ENCODE measurements at regions not wholly inside any gene's neighbourhood (a gene's known extent, or its start where the extent isn't known, plus 50 kb on each side); places are given as distances from the start of the nearest gene placed in this dataset.
"Not testable (repeated sequence)": the region's sequence is repeated elsewhere in the genome, so short reads cannot be mapped to it uniquely, and the experiment has no call there.

DNA sequence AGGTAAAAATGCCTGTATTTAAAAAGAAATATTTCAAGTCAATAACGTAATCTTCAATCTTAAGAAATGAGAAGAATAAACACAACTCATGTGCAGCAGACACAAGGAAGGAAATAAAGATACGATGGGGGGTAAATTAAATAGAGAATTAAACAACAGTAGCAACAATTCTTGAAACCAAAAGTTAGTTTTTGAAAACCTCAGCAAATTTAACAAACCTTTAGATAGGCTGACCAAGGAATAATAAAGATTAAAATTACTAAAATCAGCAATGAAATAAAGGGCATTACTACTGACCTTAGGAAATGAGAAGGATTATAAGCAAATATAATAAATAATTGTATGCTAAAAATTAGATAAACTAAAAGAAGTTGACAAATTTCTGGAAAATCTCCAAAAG, 178.9 kb downstream of the RTP5 start:
- no peak for DNase-seq (ENCODE audit: low read depth)

DNA sequence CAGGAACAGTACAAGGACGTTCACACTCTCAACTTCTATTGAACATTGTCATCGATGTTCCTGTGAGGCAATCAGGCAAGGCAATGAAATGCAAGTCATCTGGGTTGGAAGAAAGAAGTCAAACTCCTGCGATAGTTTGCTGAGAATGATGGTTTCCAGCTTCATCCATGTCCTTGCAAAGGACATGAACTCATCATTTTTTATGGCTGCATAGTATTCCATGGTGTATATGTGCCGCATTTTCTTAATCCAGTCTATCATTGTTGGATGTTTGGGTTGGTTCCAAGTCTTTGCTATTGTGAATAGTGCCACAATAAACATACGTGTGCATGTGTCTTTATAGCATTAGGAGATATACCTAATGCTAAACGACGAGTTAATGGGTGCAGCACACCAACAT, 180.0 kb downstream of the RTP5 start:
- DNase-seq (ENCODE audit: low read depth), result not testable (repeated sequence)

DNA sequence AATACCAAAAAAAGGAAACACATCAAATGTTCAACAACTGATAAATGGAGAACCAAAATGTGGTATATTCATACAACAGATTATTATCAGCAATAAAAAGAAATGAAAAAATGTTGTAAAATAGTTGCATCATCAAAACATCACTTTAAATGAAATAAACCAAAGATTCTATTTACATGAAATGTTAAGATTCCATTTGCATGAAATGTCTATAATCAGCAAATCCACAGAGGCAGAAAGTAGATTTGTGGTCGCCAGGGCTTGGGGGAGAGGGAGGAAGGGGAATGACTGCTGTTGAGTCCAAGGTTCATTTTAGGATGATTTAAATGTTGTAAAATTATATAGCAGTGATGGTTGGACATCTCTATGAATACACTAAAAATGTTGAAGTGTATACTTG, 181.9 kb downstream of the RTP5 start:
- no peak for DNase-seq (ENCODE audit: low read depth)

DNA sequence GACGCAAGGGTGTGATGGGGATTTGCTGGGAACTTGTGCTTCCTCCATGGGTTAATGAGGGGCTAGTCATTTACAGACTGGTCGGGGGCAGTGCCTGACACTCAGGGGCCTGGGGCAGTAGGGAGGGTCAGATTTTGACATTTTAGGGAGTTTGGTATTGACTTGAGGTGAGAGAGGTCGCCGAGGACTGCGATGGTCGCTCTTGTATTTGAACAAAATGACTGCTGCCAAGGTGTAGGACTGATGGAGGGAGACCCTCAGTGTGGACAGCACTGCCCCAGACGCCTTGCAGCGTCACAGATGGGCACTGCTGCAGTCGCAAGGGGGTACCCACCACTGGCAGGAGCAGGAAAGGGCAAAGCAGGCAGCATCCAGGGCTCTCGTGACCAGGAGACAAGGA, 182.9 kb downstream of the RTP5 start:
- DNase-seq (ENCODE audit: low read depth), result no peak

DNA sequence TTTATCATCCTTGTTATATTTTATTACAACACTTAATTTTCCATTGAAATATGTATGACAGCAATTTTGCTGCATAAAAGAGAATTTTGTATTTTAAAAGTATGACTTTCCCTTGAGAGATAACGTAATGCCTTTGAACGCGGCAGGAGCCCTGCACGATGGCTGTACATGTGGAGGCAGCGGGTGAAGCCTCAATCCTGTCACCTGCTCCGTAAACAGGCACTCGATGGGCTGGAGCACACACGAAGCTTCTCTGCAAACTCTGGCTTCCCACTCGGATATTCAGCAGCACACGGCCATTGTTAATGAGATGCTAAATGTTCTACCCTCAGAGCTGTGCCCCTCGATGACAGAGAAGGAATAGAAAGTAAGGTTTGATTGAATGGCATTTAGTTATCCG, 184.4 kb downstream of the RTP5 start:
- DNase-seq (ENCODE audit: low read depth), result no peak

DNA sequence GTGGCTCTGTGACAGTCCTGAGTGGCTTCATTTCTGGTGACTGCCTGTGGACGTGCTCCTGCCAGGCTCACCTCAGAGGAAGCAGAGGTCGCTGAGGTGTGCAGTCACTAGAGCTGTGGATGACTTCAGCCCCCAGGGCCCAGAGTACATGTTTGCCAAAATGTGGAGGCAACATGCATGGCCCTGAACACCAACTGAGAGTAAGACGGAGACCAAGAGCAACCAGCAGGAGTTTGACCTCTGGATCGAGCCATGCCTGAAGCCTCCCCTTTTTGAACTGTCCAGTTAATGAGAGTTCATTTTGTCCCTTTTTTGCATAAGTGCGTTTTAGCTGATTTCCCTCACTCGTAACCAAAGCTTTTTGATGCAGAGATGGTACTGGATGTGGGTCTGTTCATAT, 184.9 kb downstream of the RTP5 start:
- DNase-seq (ENCODE audit: low read depth), result no peak

DNA sequence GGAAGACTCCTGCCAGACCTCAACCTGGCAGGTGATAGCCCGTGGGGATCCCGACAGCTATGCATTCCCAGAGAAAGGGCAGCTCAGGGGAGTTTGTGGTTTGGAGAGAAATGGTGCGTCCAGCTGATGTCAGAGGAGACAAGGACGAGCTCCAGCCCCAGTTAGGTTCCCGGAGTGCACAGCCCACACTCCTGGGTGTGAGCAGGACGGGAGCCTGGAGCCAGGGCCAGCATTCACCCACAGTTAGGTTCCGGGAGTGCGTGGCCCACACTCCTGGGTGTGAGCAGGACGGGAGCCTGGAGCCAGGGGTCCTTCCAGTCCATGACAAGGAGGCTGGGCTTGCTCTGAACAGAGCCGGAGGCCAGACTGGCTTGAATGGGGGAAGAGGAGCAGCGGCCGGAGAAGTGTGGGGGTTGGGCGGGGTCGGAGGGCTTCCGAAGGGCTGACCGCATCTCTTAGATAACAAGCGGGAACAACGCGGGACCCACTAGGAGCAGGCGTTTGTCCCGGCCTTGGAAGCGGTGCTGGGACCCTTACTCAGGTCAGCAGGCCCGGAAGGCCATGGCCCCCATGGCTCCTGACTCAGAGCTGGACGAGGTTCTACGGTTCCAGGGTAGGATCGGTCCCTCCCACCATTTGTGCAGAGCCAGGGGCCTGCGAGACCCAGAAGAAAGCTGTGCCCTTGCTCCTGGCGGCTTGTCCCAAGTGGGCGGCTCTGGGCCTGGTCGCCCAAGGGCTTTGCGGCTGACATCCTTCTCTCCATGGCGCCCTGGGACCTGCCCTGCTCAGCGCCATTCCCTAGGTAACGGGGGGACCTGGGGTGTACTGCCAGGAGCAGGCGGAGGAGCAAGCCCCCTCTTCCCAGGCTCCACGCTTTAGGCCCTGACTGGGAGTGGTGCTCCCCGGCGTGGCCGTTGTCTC, 185.6 kb downstream of the RTP5 start:
- no peak for DNase-seq (ENCODE audit: low read depth)

DNA sequence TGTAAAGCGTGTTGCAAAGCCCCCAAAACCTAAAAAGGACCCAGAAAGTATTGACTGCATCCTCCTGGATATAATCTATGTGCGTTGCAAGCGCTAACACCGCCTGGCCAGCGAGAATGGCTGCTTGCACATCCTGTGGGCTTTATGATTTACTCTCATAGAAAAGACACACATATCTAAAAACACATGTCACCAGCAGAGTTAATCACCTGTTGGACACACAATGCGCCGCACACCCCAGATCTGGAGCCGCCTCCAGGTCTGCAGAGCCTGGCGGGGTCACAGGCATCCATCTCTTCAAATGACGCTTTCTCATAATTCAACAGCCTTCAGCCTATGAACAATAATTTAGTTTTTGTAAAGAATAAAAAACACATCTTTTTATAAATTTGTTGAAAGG, 186.5 kb downstream of the RTP5 start:
- DNase-seq (ENCODE audit: low read depth), result no peak

DNA sequence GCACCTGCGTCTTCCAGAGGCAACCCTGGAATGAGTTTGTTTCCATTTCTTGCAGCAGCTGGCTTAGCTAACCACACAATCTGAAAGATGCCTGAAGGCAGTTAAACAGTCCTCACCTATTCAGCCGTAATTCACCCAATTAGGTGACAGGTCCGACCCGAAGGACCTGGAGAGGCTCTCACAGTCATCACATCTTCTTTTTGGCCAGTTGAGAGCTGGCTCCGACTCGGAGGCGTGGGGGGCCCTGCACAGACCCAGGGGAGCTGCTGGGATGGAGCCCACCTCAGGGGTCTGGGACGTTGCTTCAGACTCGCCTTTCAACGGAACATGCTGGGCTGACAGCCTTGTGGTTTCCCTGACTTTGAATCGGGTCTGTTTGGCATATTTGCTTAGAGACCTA, 187.3 kb downstream of the RTP5 start:
- DNase-seq (ENCODE audit: low read depth), result no peak

DNA sequence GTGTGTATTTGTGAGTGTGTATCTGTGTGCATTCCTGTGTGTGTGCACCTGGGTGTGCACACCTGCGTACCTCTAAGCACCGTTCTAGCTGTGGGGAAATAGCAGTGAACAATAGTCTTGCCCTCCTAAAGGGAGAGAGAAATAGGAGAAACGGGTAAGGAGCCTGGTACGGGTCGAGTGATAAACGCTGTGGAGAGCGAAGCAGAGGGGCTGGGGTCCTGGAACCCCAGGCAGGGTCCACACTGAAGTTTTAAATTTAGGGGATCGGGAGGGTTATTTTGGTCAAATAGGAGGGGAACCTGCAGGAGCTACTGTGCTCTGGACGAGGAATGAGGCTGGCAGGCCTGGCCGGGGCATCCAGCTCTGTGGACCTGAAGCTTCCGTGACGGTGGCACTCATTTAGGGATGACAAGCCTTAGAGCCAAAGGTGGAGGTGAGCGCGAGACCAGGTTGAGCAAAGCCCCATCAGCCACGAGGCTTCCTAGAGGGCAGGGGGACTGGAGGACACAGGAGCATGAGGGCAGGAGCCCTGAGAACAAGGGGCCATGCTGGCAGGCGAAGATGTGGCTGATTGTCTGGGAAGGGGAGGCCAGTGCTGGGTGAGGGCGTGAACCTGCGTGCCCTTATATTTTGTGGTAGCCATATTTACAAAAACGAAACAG, 188.0 kb downstream of the RTP5 start:
- DNase-seq (ENCODE audit: low read depth), result no peak

DNA sequence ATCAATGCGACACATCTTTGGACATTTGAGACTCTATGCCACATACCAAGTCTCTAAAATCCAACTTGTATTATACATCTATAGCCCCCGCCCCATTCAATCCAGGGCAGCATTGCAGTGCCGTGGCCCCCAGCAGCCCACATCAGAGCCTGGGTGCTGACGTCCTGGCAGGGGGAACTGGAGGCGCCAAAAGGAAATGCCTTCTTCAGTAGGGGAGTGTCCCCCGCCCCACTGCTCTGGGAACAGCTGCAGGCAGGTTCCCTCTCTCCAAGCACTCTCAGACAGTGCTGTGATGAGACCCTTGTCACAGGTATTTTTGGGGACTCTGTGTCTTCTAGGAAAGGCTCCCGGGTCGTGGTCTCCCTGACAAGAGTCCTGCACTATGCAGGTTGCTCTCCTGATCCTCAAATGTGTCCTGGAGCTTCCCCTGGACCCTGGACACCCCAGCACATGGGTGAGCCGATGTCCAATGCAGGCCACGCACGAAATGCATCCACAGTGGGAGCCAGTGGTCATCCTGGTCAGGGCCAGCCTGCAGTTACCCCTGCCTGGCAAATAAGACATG, 188.7 kb downstream of the RTP5 start:
- no peak for DNase-seq (ENCODE audit: low read depth)

DNA sequence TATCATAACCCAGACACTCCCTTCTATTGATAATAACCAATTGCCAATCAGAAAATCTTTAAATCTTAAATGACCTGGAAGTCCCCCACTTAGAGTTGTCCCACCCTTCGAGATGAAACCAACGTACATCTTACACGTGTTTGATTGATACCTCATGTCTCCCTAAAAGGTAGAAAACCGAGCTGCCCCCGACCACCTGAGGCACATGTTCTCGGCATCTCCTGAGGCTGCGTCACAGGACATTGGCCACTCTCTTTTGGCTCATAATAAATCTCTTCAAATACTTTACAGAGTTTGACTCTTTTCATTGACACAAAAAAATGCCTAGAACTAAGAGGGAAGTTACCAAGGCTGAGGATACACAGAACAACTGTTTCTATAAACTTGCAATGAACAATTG, 190.0 kb downstream of the RTP5 start:
- DNase-seq (ENCODE audit: low read depth), result no peak

DNA sequence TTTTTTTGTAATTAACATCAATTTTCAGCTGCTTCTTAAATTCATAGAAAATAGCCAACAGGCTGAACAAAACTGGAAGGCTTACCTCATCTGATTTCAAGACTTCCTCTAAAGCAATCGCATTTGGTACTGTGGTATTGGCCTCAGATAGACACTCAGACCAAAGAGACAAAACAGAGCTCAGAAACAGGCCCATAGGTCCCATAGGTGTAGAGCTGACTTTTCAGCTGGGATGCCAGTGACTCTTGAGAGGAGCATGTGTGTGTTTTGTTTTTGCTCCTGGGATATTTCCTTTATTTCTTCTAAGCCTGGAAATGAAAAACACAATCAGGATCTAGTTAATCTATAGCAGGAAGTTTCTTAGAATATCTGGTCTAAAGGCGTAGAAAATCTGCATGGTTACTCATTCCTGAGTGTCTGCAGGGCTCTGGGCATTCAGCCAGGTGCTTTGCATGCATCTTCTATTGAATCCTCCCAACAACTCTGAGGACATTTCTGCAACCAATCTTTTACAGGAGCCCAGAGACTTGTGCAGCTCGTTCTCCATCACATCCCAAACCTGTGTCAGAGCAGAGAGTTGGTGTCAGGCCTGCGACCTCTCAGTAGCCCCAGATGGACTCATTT, 190.8 kb downstream of the RTP5 start:
- peak; percentile 37 for DNase-seq (ENCODE audit: low read depth)

DNA sequence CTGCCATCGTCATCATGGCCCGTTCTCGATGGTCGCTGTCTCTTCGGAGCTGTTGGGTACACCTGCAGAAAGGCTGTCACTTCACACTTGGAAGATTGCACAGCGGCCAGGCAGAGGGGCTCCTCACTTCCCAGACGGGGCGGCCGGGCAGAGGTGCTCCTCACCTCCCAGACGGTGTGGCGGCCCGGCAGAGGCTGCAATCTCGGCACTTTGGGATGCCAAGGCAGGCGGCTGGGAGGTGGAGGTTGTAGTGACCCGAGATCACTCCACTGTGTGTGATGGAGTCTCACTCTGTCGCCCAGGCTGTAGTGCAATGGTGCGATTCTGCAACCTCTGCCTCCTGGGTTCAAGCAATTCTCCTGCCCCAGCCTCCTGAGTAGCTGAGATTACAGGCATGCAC, 192.4 kb downstream of the RTP5 start:
- DNase-seq (ENCODE audit: low read depth), result not testable (repeated sequence)

DNA sequence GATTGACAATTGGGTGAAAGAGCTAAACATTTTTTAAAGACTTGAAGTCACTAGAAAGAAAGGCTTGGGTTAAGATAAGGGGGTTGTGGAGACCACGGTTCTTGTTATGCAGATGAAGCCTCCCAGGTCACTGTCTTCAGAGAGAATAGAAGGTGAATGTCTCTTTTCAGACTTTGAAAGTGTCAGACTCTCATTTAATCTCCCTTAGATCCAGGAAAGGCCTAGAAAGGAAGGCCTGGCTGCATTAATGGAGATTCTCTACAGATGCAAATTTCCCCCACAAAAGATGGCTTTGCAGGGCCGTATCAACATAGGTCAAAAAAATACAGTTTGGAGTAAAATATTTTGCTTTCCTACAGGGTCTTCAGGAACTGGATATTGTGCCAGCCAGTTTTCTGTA, 193.9 kb downstream of the RTP5 start:
- DNase-seq (ENCODE audit: low read depth), result no peak

DNA sequence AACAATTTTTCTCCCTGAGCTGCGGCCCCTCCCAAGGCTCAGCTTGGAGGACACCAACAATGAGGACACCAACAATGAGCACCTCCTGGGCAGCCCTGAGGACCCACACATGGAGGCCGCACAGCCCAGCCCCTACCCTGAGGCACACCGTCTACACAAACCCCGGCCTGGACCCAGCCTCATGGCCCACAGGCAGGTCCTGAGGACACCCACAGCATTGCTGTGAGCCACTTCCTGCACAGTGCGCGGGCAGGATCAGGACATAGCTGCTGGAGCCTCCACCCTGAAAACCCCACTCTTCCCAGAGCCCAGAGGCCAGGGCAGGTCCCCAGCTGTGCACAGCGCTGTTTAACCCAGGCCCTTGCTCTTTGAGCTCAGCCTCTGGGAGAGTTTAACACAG, 194.3 kb downstream of the RTP5 start:
- no peak for DNase-seq (ENCODE audit: low read depth)

DNA sequence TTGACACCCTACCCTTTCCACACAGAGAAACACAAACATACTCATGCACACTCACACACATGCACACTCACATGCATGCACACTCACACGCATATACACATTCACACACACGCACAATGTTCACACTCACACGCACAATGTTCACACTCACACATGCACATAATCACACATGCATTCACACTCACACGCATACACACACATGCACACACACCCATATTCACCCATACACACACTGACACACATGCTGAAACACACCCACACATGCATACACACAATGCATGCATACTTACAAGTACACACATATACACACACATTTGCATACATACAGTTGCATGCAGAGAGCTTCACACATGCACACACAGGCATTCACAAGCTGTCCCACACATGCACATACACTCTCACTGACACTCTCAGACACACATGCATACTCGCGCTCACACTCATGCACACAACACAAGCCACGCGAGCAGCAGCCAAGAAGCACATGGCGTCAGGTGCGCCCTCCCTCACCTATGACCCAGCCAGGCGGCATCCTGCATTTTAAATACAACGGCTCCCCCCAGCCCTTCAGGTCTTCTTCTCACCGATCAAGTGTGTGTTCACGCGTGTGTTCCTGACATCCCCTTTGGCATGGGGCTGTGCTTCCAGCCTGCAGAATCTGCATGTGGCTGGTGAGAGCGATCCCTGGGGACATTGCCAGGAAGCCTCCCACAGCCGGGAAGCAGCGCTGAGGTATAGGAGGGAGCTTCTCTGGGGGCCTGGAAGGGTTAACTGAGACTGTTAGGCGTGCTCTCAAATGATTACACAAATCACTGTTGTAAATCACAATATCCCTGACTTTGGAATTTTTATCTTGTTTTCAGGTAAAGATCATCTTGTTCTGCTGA, 195.1 kb downstream of the RTP5 start:
- DNase-seq (ENCODE audit: low read depth), result no peak

DNA sequence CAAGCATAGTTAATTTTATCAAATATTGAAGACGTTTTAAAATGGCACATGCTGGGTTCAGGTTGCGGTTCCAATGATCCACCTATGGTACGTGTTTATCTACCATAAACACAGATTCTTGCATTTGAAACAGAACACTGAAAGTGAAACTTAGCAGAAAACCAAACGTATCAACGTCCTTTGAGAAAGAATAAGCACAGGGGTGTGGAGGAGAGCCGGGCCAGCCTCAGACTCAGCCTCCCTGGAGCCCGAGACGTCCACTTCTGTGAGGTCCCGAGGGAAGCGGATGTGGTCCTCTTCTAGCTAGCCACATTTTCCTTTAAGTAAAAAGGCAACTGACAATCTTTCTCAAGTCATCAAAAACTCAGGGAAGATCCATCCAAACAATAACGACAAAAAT, 195.9 kb downstream of the RTP5 start:
- DNase-seq (ENCODE audit: low read depth), result no peak

DNA sequence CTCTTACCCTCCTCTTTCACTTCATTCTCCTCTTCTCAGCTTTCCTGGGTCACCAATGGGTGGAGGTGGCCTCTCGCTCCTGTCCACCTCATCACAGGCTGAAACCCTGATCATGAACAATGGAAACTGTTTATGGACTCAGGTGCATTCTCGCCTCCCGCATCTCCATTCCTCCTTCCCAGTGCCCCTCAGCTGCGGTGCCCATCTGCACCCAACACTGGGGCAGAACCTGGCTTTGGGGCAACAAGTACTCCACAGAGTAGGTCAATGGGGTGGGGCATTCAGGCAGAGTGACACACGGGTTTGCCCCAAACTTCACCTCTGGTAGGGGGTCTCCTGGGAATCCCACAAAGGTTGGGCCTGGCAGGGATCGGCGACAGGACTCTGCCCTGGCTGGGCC, 199.5 kb downstream of the RTP5 start:
- DNase-seq (ENCODE audit: low read depth), result no peak

DNA sequence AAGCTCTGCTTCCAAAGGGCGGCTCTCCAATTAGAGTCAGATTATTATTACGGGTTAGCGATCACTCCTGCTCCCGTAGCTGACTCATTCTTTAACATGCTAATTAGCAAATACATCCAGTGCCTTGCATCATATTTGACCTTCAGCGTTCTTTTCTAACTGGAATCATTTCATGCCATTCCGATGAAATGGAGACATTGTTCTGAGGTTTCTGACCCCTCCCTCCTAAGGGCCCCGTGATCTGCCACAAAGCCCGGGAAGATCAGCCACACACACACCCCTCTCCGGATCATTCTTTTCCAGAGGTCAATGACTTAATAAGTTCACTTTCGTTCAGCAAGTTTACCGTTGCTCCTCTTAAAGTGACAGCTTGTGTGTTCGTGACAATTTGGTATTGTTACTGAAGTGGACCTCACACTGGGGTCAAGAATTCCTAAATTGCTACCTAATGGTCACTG, 200.4 kb downstream of the RTP5 start:
- not testable (repeated sequence) for DNase-seq (ENCODE audit: low read depth)

DNA sequence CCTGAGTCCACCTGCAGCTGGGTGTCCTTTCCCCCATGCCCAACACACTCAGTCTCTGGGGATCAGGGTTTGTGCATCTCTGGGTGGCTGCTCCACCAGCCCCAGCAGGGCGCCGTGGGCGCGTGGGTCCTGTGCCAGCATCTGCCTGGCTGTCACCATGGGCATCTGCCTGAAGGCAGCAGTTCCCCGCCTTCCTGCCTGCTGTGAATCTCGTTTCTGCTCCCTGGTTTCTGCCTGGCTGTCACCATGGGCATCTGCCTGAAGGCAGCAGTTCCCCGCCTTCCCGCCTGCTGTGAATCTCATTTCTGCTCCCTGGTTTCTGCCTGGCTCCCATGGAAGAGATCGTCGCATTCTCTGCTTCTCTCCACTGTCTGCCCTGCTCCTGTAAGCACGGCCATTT, 201.2 kb downstream of the RTP5 start:
- not testable (repeated sequence) for DNase-seq (ENCODE audit: low read depth)

DNA sequence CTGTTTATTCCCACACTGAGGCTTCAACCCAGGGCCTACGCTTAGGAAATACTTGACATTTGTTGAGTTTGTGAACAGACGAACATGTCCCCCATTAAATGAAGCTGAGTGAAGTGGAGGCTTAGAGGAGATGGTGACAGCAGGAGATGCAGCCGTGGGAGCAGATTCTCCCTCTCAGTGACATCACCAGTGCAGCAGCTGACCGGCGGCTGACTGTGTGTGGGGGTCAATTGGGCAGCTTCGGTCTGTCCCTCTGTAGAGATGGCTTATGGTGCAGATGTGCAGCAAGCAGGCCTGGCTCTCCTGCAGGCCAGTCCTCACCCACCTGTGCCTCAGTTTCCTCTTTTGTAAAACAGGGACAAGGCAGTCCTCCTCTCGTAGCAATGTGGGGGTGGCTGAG, 201.8 kb downstream of the RTP5 start:
- not testable (repeated sequence) for DNase-seq (ENCODE audit: low read depth)
